GM21390 (cell line): ENCODE measurements at regions not wholly inside any gene's neighbourhood (a gene's known extent, or its start where the extent isn't known, plus 50 kb on each side); places are given as distances from the start of the nearest gene placed in this dataset.

Experiments
- ATAC-seq: cut with Tn5 transposase; IDR thresholded peaks from one replicate; pipeline ENCODE4 v1.9.1; 2021; ENCODE audit not compliant: unreplicated experiment

GRCh38 chr3:43210049-43211027 lies 76.0 kb upstream of the SNRK start:
- no peak for ATAC-seq

DNA sequence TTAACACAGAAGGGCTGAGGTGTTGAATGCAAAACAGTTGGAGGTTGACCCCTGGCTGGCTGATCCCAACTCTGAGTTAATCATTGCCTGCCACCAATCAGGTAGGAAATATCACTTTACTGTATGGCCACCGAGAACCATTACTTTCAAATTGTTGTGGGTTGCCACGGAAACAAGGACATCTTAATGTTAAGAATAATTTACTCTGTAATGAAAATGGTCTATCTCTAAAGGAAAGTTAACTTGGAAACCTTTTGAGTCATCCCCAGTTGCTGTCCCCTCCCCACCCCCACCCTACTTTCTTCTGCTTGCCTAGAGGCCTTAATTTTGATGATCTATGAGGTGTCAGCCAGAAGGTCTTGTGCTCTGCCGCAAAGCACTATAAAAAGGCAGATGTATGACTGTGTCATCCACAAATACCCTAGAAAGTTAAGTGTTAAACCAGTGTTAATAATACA lies 78.7 kb upstream of the SNRK start:
- no peak for ATAC-seq

GRCh38 chr3:43206632-43207031 lies 79.7 kb upstream of the SNRK start:
- no peak for ATAC-seq

GRCh38 chr3:43206105-43206504 lies 80.2 kb upstream of the SNRK start:
- ATAC-seq: no peak

- ATAC-seq: no peak
These were observed 83.3 kb upstream of the SNRK start for GRCh38 chr3:43203022-43203421.

GRCh38 chr3:43201581-43201980 lies 84.8 kb upstream of the SNRK start:
- no peak for ATAC-seq

DNA sequence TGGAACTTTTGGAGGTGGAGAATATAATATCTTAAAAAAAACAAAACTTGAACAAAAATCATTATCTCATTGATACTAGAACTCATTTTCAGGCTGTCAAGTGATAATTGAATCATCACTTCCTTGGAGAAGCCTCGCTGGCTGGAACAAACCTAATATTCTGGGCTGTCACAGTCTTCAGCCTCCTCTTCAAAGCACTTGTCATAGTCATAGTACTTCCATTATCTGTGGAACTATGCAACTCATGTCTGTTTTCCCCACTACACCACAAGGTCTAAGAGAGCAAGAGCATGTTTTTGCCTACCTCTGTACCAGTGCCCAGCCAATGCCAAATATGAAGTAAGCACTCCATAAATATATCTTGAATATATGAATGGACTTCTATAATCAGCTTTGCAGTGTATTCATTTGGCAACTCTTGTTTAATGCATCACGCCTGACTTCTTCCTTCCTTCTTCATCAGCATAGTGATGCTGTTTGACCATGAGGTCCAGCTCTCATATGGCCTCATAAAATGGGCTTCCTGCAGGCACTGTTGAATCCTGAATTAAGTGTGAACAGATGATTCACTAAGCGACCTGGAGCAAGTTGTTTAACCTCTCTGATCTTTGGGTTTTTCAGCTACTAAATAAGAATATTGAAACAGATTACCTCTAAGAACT lies 86.6 kb upstream of the SNRK start:
- no peak for ATAC-seq

DNA sequence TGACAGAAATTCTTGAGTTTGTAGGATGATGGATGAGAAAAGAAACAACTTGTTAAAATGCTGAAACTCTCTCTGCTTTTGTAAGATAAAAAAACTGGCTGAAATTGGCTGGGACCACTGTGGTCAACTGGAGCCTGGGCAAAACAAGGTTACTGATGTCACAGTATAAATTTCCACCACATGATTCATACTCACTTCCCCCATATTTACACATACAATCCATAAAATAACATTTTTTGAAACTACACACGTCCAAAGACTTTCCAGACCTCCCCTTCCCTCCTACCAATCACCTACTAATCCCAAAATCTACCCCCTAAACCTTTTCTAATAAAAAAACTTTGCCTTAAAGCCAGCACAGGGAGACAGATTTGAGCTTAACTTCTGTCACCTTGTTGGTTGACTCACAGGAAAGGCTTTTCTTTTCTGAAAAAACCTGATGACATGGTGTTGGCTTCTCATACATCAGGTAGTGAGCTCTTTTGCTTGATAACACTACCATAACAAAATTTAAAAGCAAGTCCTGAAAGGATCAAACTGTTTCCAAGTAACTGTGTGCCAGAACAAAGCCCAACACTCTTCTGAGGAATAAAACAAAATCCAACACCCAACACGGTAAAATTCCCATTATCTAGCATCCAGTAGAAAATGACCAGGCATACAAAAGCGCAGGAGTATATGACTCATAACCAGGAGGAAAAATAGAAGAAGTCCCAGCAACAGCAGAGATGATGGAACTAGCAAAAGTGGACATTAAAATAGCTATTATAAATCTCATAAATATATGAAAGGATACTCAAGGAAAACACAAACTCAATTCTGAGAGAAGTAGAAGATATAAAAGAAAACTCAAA lies 87.3 kb upstream of the SNRK start:
- no peak for ATAC-seq

DNA sequence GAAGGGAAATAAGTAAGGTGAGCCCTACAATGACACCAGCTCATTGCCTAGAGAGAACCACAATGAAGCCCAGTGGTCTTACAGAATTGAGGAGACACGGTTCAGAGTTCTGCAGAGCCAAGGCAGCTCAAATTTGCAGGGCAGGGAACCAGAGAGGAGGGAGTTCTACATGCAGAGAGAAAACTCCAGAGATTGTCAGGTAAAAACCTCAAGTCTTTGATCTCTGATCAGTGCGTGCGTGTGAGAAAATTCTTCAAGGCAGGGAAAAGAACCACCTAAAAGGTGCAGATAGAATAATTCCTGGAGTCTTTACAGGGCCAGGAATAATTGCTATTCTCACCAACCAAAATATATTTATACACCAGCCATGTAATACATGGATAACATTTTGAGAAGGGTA lies 88.0 kb upstream of the SNRK start:
- ATAC-seq: no peak

GRCh38 chr3:43197181-43197580 lies 89.2 kb upstream of the SNRK start:
- ATAC-seq: no peak

DNA sequence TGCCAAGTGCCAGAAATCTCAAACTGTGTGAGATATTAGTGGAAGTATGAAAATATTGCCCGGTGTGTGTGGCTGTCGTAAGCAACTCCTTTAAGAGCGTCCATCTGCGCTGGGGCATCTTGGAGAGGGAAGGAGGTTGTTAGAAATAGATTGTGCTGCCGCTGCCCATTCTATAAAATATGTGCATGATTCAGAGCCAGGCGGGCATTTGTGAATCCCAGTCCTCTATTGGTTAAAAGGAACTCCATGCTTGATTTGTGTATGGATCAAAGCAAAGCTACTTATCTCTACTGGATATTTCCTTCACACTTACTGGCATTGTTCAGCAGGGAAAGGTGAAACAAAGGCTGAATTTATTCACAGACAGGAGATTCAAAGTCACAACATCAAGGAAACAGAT lies 89.6 kb upstream of the SNRK start:
- ATAC-seq: no peak

DNA sequence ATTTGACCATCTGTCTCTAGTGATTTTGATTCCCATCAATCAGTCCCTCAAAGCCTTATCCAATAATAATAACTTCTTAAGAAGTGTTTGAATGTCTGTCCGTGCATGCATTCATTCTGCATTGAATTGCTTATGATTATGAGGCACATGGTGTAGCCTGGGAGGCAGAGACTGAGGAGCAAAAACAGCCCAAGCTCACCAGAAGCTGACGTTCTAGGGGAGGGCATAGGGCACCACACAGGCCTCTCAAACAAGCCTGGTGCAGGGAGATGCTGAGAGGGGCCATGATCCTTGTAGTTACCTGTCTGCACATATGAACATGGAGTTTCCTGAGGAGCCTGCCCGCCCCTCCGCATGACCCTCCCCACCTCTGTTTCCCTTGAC lies 89.2 kb upstream of the POMGNT2 start:
- no peak for ATAC-seq

DNA sequence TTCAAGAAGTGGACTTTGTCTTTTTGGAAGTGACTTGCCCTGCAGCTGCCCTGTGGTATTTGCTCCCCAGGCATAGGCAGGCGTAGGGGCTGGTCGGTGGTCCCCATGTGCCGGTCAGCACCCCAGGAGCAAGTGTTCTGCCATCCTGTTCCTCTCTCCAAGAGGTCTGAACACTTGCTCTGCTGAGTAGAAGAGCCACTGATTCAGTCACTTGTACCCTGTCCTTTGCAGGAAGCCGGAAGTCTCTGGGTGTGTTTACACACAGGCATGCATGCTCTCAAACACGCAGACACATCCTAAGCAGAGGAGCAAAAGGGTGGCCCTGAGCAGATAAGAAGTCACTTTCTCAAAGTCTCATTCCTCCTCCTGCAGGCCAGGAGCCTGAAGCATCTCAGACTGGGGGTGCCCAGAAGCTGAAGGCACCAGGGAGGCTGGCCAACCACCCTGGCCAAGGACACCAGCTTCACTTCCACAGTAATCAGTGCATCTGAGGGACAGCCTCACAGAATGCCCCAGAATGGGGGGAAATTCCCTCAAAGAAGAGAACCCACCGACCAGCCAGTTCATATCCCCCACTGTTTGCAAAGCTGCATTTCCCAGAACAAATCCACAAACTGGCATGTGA lies 88.7 kb upstream of the POMGNT2 start:
- no peak for ATAC-seq

- no peak for ATAC-seq
These were observed 88.2 kb upstream of the POMGNT2 start for GRCh38 chr3:43194069-43194468.

DNA sequence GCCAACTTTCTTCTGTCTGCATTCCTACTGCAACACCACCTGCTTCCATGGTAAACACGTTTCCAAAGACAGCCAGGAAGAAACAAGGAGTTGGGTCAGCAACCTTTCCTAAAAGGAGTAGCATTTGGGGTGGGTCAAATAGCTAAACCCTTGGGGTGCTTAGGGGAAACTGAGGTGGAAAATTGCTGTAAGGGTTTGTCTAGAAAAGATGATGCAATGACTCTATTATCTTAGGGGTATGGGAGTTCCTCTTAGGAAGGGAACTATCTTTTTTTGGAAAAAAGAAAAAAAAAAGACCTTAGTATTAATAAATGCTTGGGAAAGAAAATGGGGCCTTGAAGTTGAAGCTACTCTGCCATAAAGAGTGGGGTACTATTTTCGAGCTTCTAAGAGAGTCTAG lies 86.1 kb upstream of the POMGNT2 start:
- ATAC-seq: no peak

- ATAC-seq: no peak
These were observed 85.2 kb upstream of the POMGNT2 start for GRCh38 chr3:43191116-43191515.

GRCh38 chr3:43190670-43191069 lies 84.8 kb upstream of the POMGNT2 start:
- no peak for ATAC-seq

GRCh38 chr3:43187836-43188479 lies 82.1 kb upstream of the POMGNT2 start:
- ATAC-seq: no peak

DNA sequence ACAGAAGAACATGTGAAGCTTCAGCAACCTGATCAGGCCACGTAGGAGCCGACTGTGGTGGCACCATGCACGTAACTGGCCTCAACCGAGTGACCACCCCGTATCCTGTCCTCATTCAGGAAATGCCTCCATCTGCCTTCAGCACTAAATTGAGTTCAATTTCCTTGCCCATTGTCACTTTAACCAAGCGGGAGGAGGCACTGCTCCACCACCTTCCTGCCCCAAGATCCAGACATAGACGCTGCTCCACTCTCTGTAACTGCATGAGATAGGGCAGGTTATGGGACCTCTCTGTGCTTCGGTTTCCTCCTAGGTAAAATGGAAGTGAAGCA lies 80.1 kb upstream of the POMGNT2 start:
- ATAC-seq: no peak

DNA sequence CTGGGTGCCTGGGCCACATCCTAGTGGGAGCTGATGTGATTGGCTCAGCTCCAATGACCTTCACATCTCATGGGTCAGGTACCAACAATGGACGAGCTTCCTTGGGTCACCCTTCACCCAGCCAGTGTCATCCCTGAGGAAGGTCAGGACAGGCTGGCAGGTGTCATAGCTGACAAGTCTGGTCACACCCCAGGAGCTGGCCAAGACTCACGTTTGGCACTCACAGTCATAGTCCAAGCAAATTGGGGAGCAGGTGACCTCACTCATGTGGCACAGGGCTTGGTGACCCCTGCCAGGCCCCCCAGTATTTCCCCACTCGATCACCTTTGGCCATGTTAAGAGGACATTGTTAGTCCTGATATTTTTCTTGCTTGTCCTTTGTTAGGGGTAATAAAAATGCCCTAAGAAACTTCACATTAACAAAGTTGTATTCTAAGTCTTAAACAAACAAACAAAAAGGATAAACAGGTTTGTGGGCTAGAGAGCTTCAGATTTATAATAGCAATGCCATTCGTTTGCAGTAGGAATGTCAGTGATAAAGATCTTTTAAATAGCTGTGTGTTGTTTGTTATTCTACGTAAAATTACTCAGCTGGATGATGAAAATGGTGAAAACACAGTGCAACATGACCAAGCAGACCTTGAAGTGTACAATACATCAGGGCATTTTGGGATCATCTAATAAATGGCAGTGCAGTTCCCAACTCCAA lies 79.5 kb upstream of the POMGNT2 start:
- ATAC-seq: no peak
